ENCODE measurements at regions not wholly inside any gene's neighbourhood (a gene's known extent, or its start where the extent isn't known, plus 50 kb on each side); places are given as distances from the start of the nearest gene placed in this dataset.

- H3K4me1 ChIP-seq (ENCODE audit: control insufficient read depth in 1 of 2, insufficient read depth in 2 of 2, low read length in 2 of 2) = no peaks in the 10 kb centered on the region
- H2AFZ ChIP-seq (ENCODE audit: low read depth, low read length, poor library complexity, severe bottlenecking) = no peak overlapping the region
- intact Hi-C loops (cut with micrococcal nuclease) = no loop called here
- TF ChIP-seq FOSL1 (IDR thresholded peaks at IDR 0.05; ENCODE audit: low read depth) = no peak
- TF ChIP-seq YY1 (IDR thresholded peaks at IDR 0.05; ENCODE audit: extremely low read depth, insufficient replicate concordance, low read depth, low read length) = no peak
- no peak for TF ChIP-seq ZFX (IDR thresholded peaks at IDR 0.05)
- TF ChIP-seq REST (IDR thresholded peaks at IDR 0.05; ENCODE audit: low read depth) = no peak
- TF ChIP-seq SIN3A (IDR thresholded peaks at IDR 0.05; ENCODE audit: low read depth) = no peak
- no peak for TF ChIP-seq EZH2 (IDR thresholded peaks at IDR 0.05)
- no peak for TF ChIP-seq CBX3 (IDR thresholded peaks at IDR 0.05; ENCODE audit: low read depth)
- TF ChIP-seq ELF1 (IDR thresholded peaks at IDR 0.05; ENCODE audit: borderline replicate concordance, low read depth) = no peak
- TF ChIP-seq CTCF (IDR thresholded peaks at IDR 0.05 in 2 of 3, conservative IDR thresholded peaks at IDR 0.05 in 1 of 3; ENCODE audit: borderline replicate concordance in 1 of 3, insufficient read depth in 1 of 3, low read depth in 2 of 3, low read length in 2 of 3) = no peak
- no peak for TF ChIP-seq MAX (IDR thresholded peaks at IDR 0.05)
- TF ChIP-seq CEBPB (IDR thresholded peaks at IDR 0.05; ENCODE audit: low read depth) = no peak
- no peak for TF ChIP-seq EGR1 (IDR thresholded peaks at IDR 0.05; ENCODE audit: low read depth)
- TF ChIP-seq SP1 (IDR thresholded peaks at IDR 0.05; ENCODE audit: low read depth) = no peak
- TF ChIP-seq JUND (IDR thresholded peaks at IDR 0.05) = no peak
- TF ChIP-seq SRF (IDR thresholded peaks at IDR 0.05; ENCODE audit: low read depth) = no peak
- TF ChIP-seq POLR2A (IDR thresholded peaks at IDR 0.05; ENCODE audit: borderline replicate concordance, extremely low read depth, insufficient read depth, insufficient read length) = no peak
- no peak for TF ChIP-seq ZBTB33 (IDR thresholded peaks at IDR 0.05; ENCODE audit: extremely low read depth, insufficient replicate concordance, low read length)
- TF ChIP-seq RAD21 (IDR thresholded peaks at IDR 0.05; ENCODE audit: low read depth) = no peak
- no peak for TF ChIP-seq EZH2phosphoT487 (IDR thresholded peaks at IDR 0.05; ENCODE audit: borderline replicate concordance)
- no peak for TF ChIP-seq TCF7L2 (IDR thresholded peaks at IDR 0.05; ENCODE audit: borderline replicate concordance, extremely low read depth, insufficient read depth, insufficient read length)
- ATAC-seq (no peak), DNase-seq (ENCODE audit: low read depth, low spot score) (no peak)
- no peak overlapping the region for H3K27ac ChIP-seq (ENCODE audit: low read depth, low read length)
- no peaks in the 10 kb centered on the region for H3K79me2 ChIP-seq (ENCODE audit: insufficient read depth, low read length)
- H3K4me2 ChIP-seq (ENCODE audit: low read length) = no peak overlapping the region
- POLR2A ChIA-PET = no interaction called here
- H3K36me3 ChIP-seq (ENCODE audit: control insufficient read depth in 1 of 2, insufficient read depth in 2 of 2, low read length in 2 of 2) = no peaks in the 10 kb centered on the region
- no peaks in the 10 kb centered on the region for H3K9me3 ChIP-seq (ENCODE audit: control insufficient read depth in 1 of 2, insufficient read depth in 1 of 2, low read depth in 1 of 2, low read length in 2 of 2)
- no TSS peak for BruUV-seq (replicated peaks)
- no peaks in the 10 kb centered on the region for H3K9me2 ChIP-seq (ENCODE audit: insufficient read depth)
- CTCF ChIA-PET = no interaction called here
- RAD21 ChIA-PET (ENCODE audit: low non-redundant PET in 1 of 2, low total read pairs in 2 of 2, uncharacterized antibody in 2 of 2, unreplicated experiment in 2 of 2) = no interaction called here
- H3K27me3 ChIP-seq (ENCODE audit: insufficient read depth, low read length) = peaks cover 42% of the 10 kb centered on the region; the same call in 1 of the 2 replicates
- no peak overlapping the region for H3K4me3 ChIP-seq (replicated peaks in 1 of 2; ENCODE audit: low read depth in 1 of 2, low read length in 2 of 2)
- no peak overlapping the region for H3K9ac ChIP-seq (ENCODE audit: low read length)
- no peaks in the 10 kb centered on the region for H4K20me1 ChIP-seq (ENCODE audit: insufficient read depth)
These were observed 136.8 kb upstream of the BNIP2 start for GRCh38 chr15:59825901-59826300.

All from HCT116 (cell line).